ENCODE measurements at regions not wholly inside any gene's neighbourhood (a gene's known extent, or its start where the extent isn't known, plus 50 kb on each side); places are given as distances from the start of the nearest gene placed in this dataset.

GRCh38 chr1:239170828-239171227 is 215.5 kb upstream of the CHRM3 start:
- TF ChIP-seq EZH2 (IDR thresholded peaks at IDR 0.05; ENCODE audit: borderline replicate concordance, low read depth, low read length, severe bottlenecking) (no peak), CTCF (IDR thresholded peaks at IDR 0.05; ENCODE audit: borderline replicate concordance, extremely low read depth, low read length, poor library complexity, severe bottlenecking) (no peak)

Data from DND-41 (cell line).